LHCN-M2 (cell line): ENCODE measurements at regions not wholly inside any gene's neighbourhood (a gene's known extent, or its start where the extent isn't known, plus 50 kb on each side); places are given as distances from the start of the nearest gene placed in this dataset.

ENCODE experiments used
- DNase-seq: peaks from one replicate; pipeline ENCODE4 v3.0.0-alpha.2; 2012; ENCODE audit warnings: low read depth

- no peak for DNase-seq
Measured at GRCh38 chr2:44879269-44880124, 62.0 kb upstream of the SIX3 start.

- DNase-seq, result no peak
Measured at GRCh38 chr2:44880125-44880483, 61.4 kb upstream of the SIX3 start.

GRCh38 chr2:44881856-44882255 lies 59.6 kb upstream of the SIX3 start:
- DNase-seq, result no peak

GRCh38 chr2:44883356-44883755 lies 58.1 kb upstream of the SIX3 start:
- DNase-seq, result no peak

- no peak for DNase-seq
Measured at GRCh38 chr2:44884231-44884630, 57.3 kb upstream of the SIX3 start.

- no peak for DNase-seq
Measured at GRCh38 chr2:44884677-44885076, 56.8 kb upstream of the SIX3 start.

GRCh38 chr2:44886414-44886813 lies 55.1 kb upstream of the SIX3 start:
- no peak for DNase-seq

GRCh38 chr2:44889096-44889495 lies 52.4 kb upstream of the SIX3 start:
- no peak for DNase-seq
